Loucy (cell line): ENCODE measurements at regions not wholly inside any gene's neighbourhood (a gene's known extent, or its start where the extent isn't known, plus 50 kb on each side); places are given as distances from the start of the nearest gene placed in this dataset.

ENCODE experiments used
- CTCF ChIP-seq: fragments of 200-600 bp; sonication (generic); conservative IDR thresholded peaks from 2 replicates; pipeline ENCODE4 v1.5.1; 2014; ENCODE audit warnings: mild to moderate bottlenecking, antibody characterized with exemption, low read length
- EZH2phosphoT487 ChIP-seq: fragments of 200-600 bp; IDR thresholded peaks from 2 replicates; pipeline ENCODE4 v1.6.1; 2018; ENCODE audit warnings: antibody characterized with exemption, mild to moderate bottlenecking, moderate library complexity, borderline replicate concordance

- TF ChIP-seq CTCF (no peak), EZH2phosphoT487 (no peak)
Measured at GRCh38 chr16:26969589-26970231, 97.0 kb upstream of the C16orf82 start.
